GM19468 (cell line): ENCODE measurements at regions not wholly inside any gene's neighbourhood (a gene's known extent, or its start where the extent isn't known, plus 50 kb on each side); places are given as distances from the start of the nearest gene placed in this dataset.

Source experiments
- ATAC-seq: cut with Tn5 transposase; IDR thresholded peaks from one replicate; pipeline ENCODE4 v1.9.1; 2021; ENCODE audit warnings: mild to moderate bottlenecking, moderate library complexity, moderate number of reproducible peaks; ENCODE audit not compliant: unreplicated experiment; ENCODE audit errors: extremely low read depth

- ATAC-seq, result no peak
These were observed 440.4 kb upstream of the SALL1 start for GRCh38 chr16:51591480-51591879.

- ATAC-seq, result no peak
These were observed 428.7 kb upstream of the SALL1 start for GRCh38 chr16:51579652-51580360.

- no peak for ATAC-seq
These were observed 426.7 kb upstream of the SALL1 start for GRCh38 chr16:51577621-51578303.

- ATAC-seq, result no peak
These were observed 425.6 kb upstream of the SALL1 start for GRCh38 chr16:51576498-51577195.

- ATAC-seq, result no peak
These were observed 422.1 kb upstream of the SALL1 start for GRCh38 chr16:51573191-51573590.

- no peak for ATAC-seq
These were observed 418.3 kb upstream of the SALL1 start for GRCh38 chr16:51569203-51569931.

GRCh38 chr16:51567911-51568310 lies 416.8 kb upstream of the SALL1 start:
- ATAC-seq, result no peak

GRCh38 chr16:51565184-51565583 lies 414.1 kb upstream of the SALL1 start:
- ATAC-seq, result peak; percentile 32

- no peak for ATAC-seq
These were observed 411.8 kb upstream of the SALL1 start for GRCh38 chr16:51562891-51563290.

GRCh38 chr16:51559901-51560300 lies 408.8 kb upstream of the SALL1 start:
- no peak for ATAC-seq

- no peak for ATAC-seq
These were observed 406.6 kb upstream of the SALL1 start for GRCh38 chr16:51557670-51558069.

- no peak for ATAC-seq
These were observed 405.7 kb upstream of the SALL1 start for GRCh38 chr16:51556694-51557340.

- ATAC-seq, result no peak
These were observed 402.8 kb upstream of the SALL1 start for GRCh38 chr16:51553910-51554309.

GRCh38 chr16:51553314-51553713 lies 402.2 kb upstream of the SALL1 start:
- no peak for ATAC-seq

GRCh38 chr16:51550800-51551347 lies 399.8 kb upstream of the SALL1 start:
- no peak for ATAC-seq

GRCh38 chr16:51549836-51550235 lies 398.8 kb upstream of the SALL1 start:
- ATAC-seq, result no peak

- no peak for ATAC-seq
These were observed 394.9 kb upstream of the SALL1 start for GRCh38 chr16:51545951-51546350.

- ATAC-seq, result no peak
These were observed 393.9 kb upstream of the SALL1 start for GRCh38 chr16:51544851-51545467.

- ATAC-seq, result no peak
These were observed 392.9 kb upstream of the SALL1 start for GRCh38 chr16:51543971-51544370.
